ENCODE measurements at regions not wholly inside any gene's neighbourhood (a gene's known extent, or its start where the extent isn't known, plus 50 kb on each side); places are given as distances from the start of the nearest gene placed in this dataset.

GRCh38 chr5:10812218-10812617, 51.2 kb upstream of the DAP start:
- TF ChIP-seq CTCF (IDR thresholded peaks at IDR 0.05; ENCODE audit: extremely low read depth in 1 of 2, insufficient read depth in 1 of 2, low read depth in 1 of 2, low read length in 2 of 2) (no peak), POLR2AphosphoS5 (IDR thresholded peaks at IDR 0.05; ENCODE audit: insufficient read depth, low read depth, low read length) (no peak)

Measured in endothelial cell of umbilical vein (primary cell).